ENCODE measurements at regions not wholly inside any gene's neighbourhood (a gene's known extent, or its start where the extent isn't known, plus 50 kb on each side); places are given as distances from the start of the nearest gene placed in this dataset.

DNA sequence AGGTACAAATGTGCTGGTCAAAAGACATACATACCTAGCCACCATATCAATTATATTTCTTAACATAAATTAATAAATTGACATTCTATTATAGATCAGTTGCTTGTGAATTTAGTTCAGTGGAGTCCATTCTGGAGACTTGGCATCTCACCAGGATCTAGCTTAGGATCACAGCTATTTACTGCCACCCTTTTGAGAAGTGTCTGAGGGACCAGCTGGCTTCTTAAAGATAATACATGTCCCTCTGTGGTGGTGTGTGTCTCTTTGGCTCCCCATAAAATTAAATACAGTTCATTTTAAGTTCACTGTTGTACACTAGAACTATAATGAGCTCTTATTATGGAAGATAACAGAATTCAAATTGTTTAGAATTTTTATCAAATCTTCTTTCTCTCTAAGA is 290.7 kb downstream of the PRELID2 start:
- TF ChIP-seq POLR2A (IDR thresholded peaks at IDR 0.05; ENCODE audit: low read depth, low read length) (no peak), SMC3 (IDR thresholded peaks at IDR 0.05; ENCODE audit: low read depth, low read length) (no peak), RAD21 (IDR thresholded peaks at IDR 0.05; ENCODE audit: low read length) (no peak)
- TF ChIP-seq, protein P1, sequence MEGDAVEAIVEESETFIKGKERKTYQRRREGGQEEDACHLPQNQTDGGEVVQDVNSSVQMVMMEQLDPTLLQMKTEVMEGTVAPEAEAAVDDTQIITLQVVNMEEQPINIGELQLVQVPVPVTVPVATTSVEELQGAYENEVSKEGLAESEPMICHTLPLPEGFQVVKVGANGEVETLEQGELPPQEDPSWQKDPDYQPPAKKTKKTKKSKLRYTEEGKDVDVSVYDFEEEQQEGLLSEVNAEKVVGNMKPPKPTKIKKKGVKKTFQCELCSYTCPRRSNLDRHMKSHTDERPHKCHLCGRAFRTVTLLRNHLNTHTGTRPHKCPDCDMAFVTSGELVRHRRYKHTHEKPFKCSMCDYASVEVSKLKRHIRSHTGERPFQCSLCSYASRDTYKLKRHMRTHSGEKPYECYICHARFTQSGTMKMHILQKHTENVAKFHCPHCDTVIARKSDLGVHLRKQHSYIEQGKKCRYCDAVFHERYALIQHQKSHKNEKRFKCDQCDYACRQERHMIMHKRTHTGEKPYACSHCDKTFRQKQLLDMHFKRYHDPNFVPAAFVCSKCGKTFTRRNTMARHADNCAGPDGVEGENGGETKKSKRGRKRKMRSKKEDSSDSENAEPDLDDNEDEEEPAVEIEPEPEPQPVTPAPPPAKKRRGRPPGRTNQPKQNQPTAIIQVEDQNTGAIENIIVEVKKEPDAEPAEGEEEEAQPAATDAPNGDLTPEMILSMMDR (conservative IDR thresholded peaks at IDR 0.05; ENCODE audit: low read depth, low read length) = no peak

Data from IMR-90 (cell line).